MM.1S (cell line): ENCODE measurements at regions not wholly inside any gene's neighbourhood (a gene's known extent, or its start where the extent isn't known, plus 50 kb on each side); places are given as distances from the start of the nearest gene placed in this dataset.

Experiments
- DNase-seq: peaks from one replicate; pipeline ENCODE4 v3.0.0-alpha.2; 2015
- H2AFZ ChIP-seq: fragments of 300-600 bp; sonication (generic); 2 replicates; pipeline ENCODE4 v1.6.0; 2016; ENCODE audit warnings: antibody characterized with exemption, low read length
- H3F3A ChIP-seq: fragments of 300-600 bp; sonication (generic); 2 replicates; pipeline ENCODE4 v1.6.1; 2016; ENCODE audit warnings: mild to moderate bottlenecking, antibody characterized with exemption, low read length, moderate library complexity, mixed read lengths; ENCODE audit not compliant: insufficient read depth
- H3K27ac ChIP-seq: fragments of 300-600 bp; sonication (generic); 2 replicates; pipeline ENCODE4 v1.5.1; 2016; ENCODE audit warnings: mild to moderate bottlenecking, low read length
- H3K27me3 ChIP-seq: fragments of 300-600 bp; sonication (generic); replicated peaks from 2 replicates; pipeline ENCODE4 v1.6.0; 2016; ENCODE audit warnings: low read length; ENCODE audit not compliant: insufficient read depth
- H3K36me3 ChIP-seq: fragments of 300-600 bp; sonication (generic); replicated peaks from 2 replicates; pipeline ENCODE4 v1.6.1; 2016; ENCODE audit warnings: mild to moderate bottlenecking, low read length, mixed read lengths; ENCODE audit not compliant: insufficient read depth
- H3K4me1 ChIP-seq: fragments of 300-600 bp; sonication (generic); 2 replicates; pipeline ENCODE4 v1.6.1; 2016; ENCODE audit warnings: low read length, mixed read lengths
- H3K4me2 ChIP-seq: fragments of 300-600 bp; sonication (generic); 2 replicates; pipeline ENCODE4 v1.6.0; 2016; ENCODE audit warnings: low read depth, low read length
- H3K4me3 ChIP-seq: fragments of 300-600 bp; sonication (generic); 2 replicates; pipeline ENCODE4 v1.5.1; 2016; ENCODE audit warnings: low read length, mixed read lengths
- H3K79me2 ChIP-seq: fragments of 300-600 bp; sonication (generic); 2 replicates; pipeline ENCODE4 v1.6.1; 2016; ENCODE audit warnings: mixed run types, low read length, mixed read lengths
- H3K9ac ChIP-seq: fragments of 300-600 bp; sonication (generic); 2 replicates; pipeline ENCODE4 v1.6.1; 2016; ENCODE audit warnings: low read length, mixed read lengths
- H3K9me2 ChIP-seq: fragments of 300-600 bp; sonication (generic); replicated peaks from 2 replicates; pipeline ENCODE4 v1.6.1; 2016; ENCODE audit warnings: mild to moderate bottlenecking, low read length, mixed read lengths; ENCODE audit not compliant: insufficient read depth
- H3K9me3 ChIP-seq: fragments of 300-600 bp; sonication (generic); replicated peaks from 2 replicates; pipeline ENCODE4 v1.6.1; 2016; ENCODE audit warnings: mild to moderate bottlenecking, low read length, mixed read lengths; ENCODE audit not compliant: insufficient read depth
- H4K20me1 ChIP-seq: fragments of 300-600 bp; sonication (generic); 2 replicates; pipeline ENCODE4 v1.6.1; 2016; ENCODE audit warnings: mild to moderate bottlenecking, low read length, moderate library complexity, mixed read lengths; ENCODE audit not compliant: insufficient read depth
- CTCF ChIP-seq: fragments of 300-600 bp; sonication (generic); IDR thresholded peaks from 2 replicates; pipeline ENCODE4 v1.5.1; 2016; ENCODE audit warnings: antibody characterized with exemption, low read length, mixed read lengths
- EZH2 ChIP-seq: fragments of 300-600 bp; sonication (generic); optimal IDR thresholded peaks from 2 replicates; pipeline ENCODE3; 2017; ENCODE audit warnings: low read depth, mild to moderate bottlenecking, antibody characterized with exemption, low read length, mixed read lengths
- EZH2phosphoT487 ChIP-seq: fragments of 300-600 bp; sonication (generic); IDR thresholded peaks from 2 replicates; pipeline ENCODE4 v1.6.1; 2018; ENCODE audit warnings: antibody characterized with exemption, low read length

GRCh38 chr11:92633820-92634219 lies 335.6 kb upstream of the MTNR1B start:
- no peaks in the 10 kb centered on the region for H3K9me2 ChIP-seq
- H3K27me3 ChIP-seq = no peaks in the 10 kb centered on the region
- no peak overlapping the region for H3K4me3 ChIP-seq
- no peaks in the 10 kb centered on the region for H3K4me1 ChIP-seq
- H2AFZ ChIP-seq = no peak overlapping the region
- TF ChIP-seq EZH2 (no peak), CTCF (no peak), EZH2phosphoT487 (no peak)
- H3K36me3 ChIP-seq = no peaks in the 10 kb centered on the region
- no peaks in the 10 kb centered on the region for H3F3A ChIP-seq
- no peaks in the 10 kb centered on the region for H3K9me3 ChIP-seq
- H3K4me2 ChIP-seq = no peak overlapping the region
- no peak overlapping the region for H3K9ac ChIP-seq
- H4K20me1 ChIP-seq = no peaks in the 10 kb centered on the region
- DNase-seq = no peak
- no peak overlapping the region for H3K27ac ChIP-seq
- H3K79me2 ChIP-seq = no peaks in the 10 kb centered on the region

- TF ChIP-seq EZH2phosphoT487 = no peak
- H3F3A ChIP-seq = no peaks in the 10 kb centered on the region
Measured at GRCh38 chr11:92636543-92637188, 332.8 kb upstream of the MTNR1B start.

GRCh38 chr11:92638678-92639077 lies 330.8 kb upstream of the MTNR1B start:
- Histone ChIP-seq H3K9ac (no peak overlapping the region), H2AFZ (no peak overlapping the region), H4K20me1 (no peaks in the 10 kb centered on the region), H3K4me2 (no peak overlapping the region), H3K9me3 (no peaks in the 10 kb centered on the region), H3K9me2 (no peaks in the 10 kb centered on the region), H3K27me3 (no peaks in the 10 kb centered on the region), H3K4me1 (no peaks in the 10 kb centered on the region), H3F3A (no peaks in the 10 kb centered on the region), H3K4me3 (no peak overlapping the region), H3K36me3 (no peaks in the 10 kb centered on the region), H3K27ac (no peak overlapping the region), H3K79me2 (no peaks in the 10 kb centered on the region)
- TF ChIP-seq CTCF = no peak
- no peak for TF ChIP-seq EZH2
- no peak for TF ChIP-seq EZH2phosphoT487
- DNase-seq = no peak

More at GRCh38 chr11:92636543-92637188, 332.8 kb upstream of the MTNR1B start:
- Histone ChIP-seq H3K9me3 (no peaks in the 10 kb centered on the region), H3K4me2 (no peak overlapping the region), H3K27ac (no peak overlapping the region), H3K4me3 (no peak overlapping the region), H3K4me1 (no peaks in the 10 kb centered on the region), H3K27me3 (no peaks in the 10 kb centered on the region), H4K20me1 (no peaks in the 10 kb centered on the region), H2AFZ (no peak overlapping the region), H3K36me3 (no peaks in the 10 kb centered on the region), H3K9me2 (no peaks in the 10 kb centered on the region), H3K9ac (no peak overlapping the region), H3K79me2 (no peaks in the 10 kb centered on the region)
- no peak for DNase-seq

GRCh38 chr11:92642177-92642931 lies 327.1 kb upstream of the MTNR1B start:
- Histone ChIP-seq H3K4me1 (no peaks in the 10 kb centered on the region), H3K9me3 (no peaks in the 10 kb centered on the region), H3K36me3 (no peaks in the 10 kb centered on the region), H3K27me3 (no peaks in the 10 kb centered on the region), H3K9me2 (no peaks in the 10 kb centered on the region), H2AFZ (no peak overlapping the region), H3F3A (no peaks in the 10 kb centered on the region), H3K4me3 (no peak overlapping the region), H3K4me2 (no peak overlapping the region), H4K20me1 (no peaks in the 10 kb centered on the region), H3K9ac (no peak overlapping the region), H3K27ac (no peak overlapping the region), H3K79me2 (no peaks in the 10 kb centered on the region)
- no peak for DNase-seq
- no peak for TF ChIP-seq EZH2phosphoT487
- TF ChIP-seq CTCF = no peak
- no peak for TF ChIP-seq EZH2
